Keratinocyte (primary cell): ENCODE measurements at regions not wholly inside any gene's neighbourhood (a gene's known extent, or its start where the extent isn't known, plus 50 kb on each side); places are given as distances from the start of the nearest gene placed in this dataset.
"Not testable (repeated sequence)": the region's sequence is repeated elsewhere in the genome, so short reads cannot be mapped to it uniquely, and the experiment has no call there.

Experiments used
- CTCF ChIP-seq, 3 experiments: IDR thresholded peaks in 1 of 3; conservative IDR thresholded peaks in 1 of 3; optimal IDR thresholded peaks in 1 of 3; 2 replicates in 2 of 3; 3 replicates in 1 of 3; pipeline versions ENCODE3 to v1.5.1; 2011; ENCODE audit warnings: low read length in 3 of 3, mild to moderate bottlenecking in 3 of 3, moderate library complexity in 2 of 3, control low read depth in 1 of 3, inconsistent platforms in 1 of 3; ENCODE audit not compliant: insufficient read depth in 2 of 3; ENCODE audit errors: extremely low read depth in 1 of 3
- EZH2 ChIP-seq: IDR thresholded peaks from one replicate; pipeline ENCODE4 v1.6.1; 2012; ENCODE audit warnings: inconsistent platforms, mild to moderate bottlenecking, low read length, moderate library complexity

GRCh38 chr4:126922328-126922938, 710.3 kb upstream of the INTU start:
- not testable (repeated sequence) for TF ChIP-seq CTCF (optimal IDR thresholded peaks at IDR 0.05 in 1 of 3, IDR thresholded peaks at IDR 0.05 in 1 of 3, conservative IDR thresholded peaks at IDR 0.05 in 1 of 3; ENCODE audit: extremely low read depth in 1 of 3, insufficient read depth in 2 of 3, low read length in 3 of 3); EZH2
